Smooth muscle cell (in vitro differentiated cells): ENCODE measurements at regions not wholly inside any gene's neighbourhood (a gene's known extent, or its start where the extent isn't known, plus 50 kb on each side); places are given as distances from the start of the nearest gene placed in this dataset.

ENCODE experiments used
- DNase-seq: peaks from one replicate; lab custom pipeline; 2025; ENCODE audit not compliant: unreplicated experiment; lab: John Stamatoyannopoulos, UW
- H2AFZ ChIP-seq: fragments of 200-600 bp; sonication (generic); 2 replicates; pipeline ENCODE4 v1.6.0; 2016; ENCODE audit warnings: antibody characterized with exemption, low read depth, mild to moderate bottlenecking
- H3F3A ChIP-seq: fragments of 200-600 bp; sonication (generic); 2 replicates; pipeline ENCODE4 v1.6.0; 2017; ENCODE audit warnings: antibody characterized with exemption, low read depth
- H3K27ac ChIP-seq: fragments of 200-600 bp; sonication (generic); 2 replicates; pipeline ENCODE4 v1.5.1; 2016; ENCODE audit warnings: low read depth, mild to moderate bottlenecking
- H3K27me3 ChIP-seq: fragments of 200-600 bp; sonication (generic); 2 replicates; pipeline ENCODE4 v1.6.1; 2016; ENCODE audit warnings: low read depth, mild to moderate bottlenecking
- H3K36me3 ChIP-seq: fragments of 200-600 bp; sonication (generic); 2 replicates; pipeline ENCODE4 v1.5.1; 2016; ENCODE audit warnings: low read depth
- H3K4me1 ChIP-seq: fragments of 200-600 bp; sonication (generic); 2 replicates; pipeline ENCODE4 v1.5.1; 2016; ENCODE audit warnings: low read depth
- H3K4me2 ChIP-seq: fragments of 200-600 bp; sonication (generic); 2 replicates; pipeline ENCODE4 v1.6.0; 2016; ENCODE audit warnings: mild to moderate bottlenecking
- H3K4me3 ChIP-seq: fragments of 200-600 bp; sonication (generic); 2 replicates; pipeline ENCODE4 v1.5.1; 2016; ENCODE audit warnings: mild to moderate bottlenecking
- H3K79me2 ChIP-seq: fragments of 200-600 bp; sonication (generic); 2 replicates; pipeline ENCODE4 v1.6.0; 2016; ENCODE audit warnings: low read depth, mild to moderate bottlenecking
- H3K9ac ChIP-seq: fragments of 200-600 bp; sonication (generic); 2 replicates; pipeline ENCODE4 v1.6.0; 2016; ENCODE audit warnings: low read depth
- H3K9me3 ChIP-seq: fragments of 200-600 bp; sonication (generic); replicated peaks from 2 replicates; pipeline ENCODE4 v1.5.1; 2016; ENCODE audit warnings: low read depth
- H4K20me1 ChIP-seq: fragments of 200-600 bp; sonication (generic); 2 replicates; pipeline ENCODE4 v1.6.0; 2016; ENCODE audit warnings: low read depth
- WGBS: methylation state at CpG from one replicate; pipeline ENCODE4 v1.1.7; 2016; ENCODE audit warnings: low lambda C conversion rate; 5-methylcytosine and 5-hydroxymethylcytosine counted together
- TF ChIP-seq, protein P1 (sequence below): fragments of 200-600 bp; sonication (generic); IDR thresholded peaks from 2 replicates; pipeline ENCODE4 v1.5.1; 2017; ENCODE audit warnings: borderline replicate concordance, mild to moderate bottlenecking, antibody characterized with exemption; ENCODE audit not compliant: insufficient read depth, poor library complexity, severe bottlenecking

DNA sequence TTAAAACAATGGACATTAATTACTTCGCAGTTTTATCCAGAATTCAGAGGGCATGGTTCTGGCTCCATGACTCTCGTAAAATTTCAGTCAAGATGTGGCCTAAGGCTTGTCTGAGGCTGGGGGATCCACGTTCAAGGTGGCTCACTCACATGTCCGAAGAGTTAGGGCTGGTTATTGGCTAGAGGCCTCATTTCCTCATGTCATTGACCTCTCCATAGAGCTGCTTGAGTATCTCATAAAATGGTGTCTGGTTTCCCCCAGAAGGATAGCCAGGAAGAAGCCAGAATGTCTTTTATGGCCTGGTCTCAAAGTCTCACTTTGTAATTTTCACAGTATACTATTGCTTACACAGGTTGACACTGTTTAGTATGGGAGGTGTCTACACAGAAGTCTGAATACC is 67.3 kb upstream of the DCBLD2 start:
- no peaks in the 10 kb centered on the region for H3K4me1 ChIP-seq
- no peak for DNase-seq
- H3F3A ChIP-seq = no peaks in the 10 kb centered on the region
- no peaks in the 10 kb centered on the region for H3K27me3 ChIP-seq
- H4K20me1 ChIP-seq = no peaks in the 10 kb centered on the region
- H3K36me3 ChIP-seq = no peaks in the 10 kb centered on the region
- WGBS = 70% methylated on average over 4 of the region's 4 CpGs
- no peaks in the 10 kb centered on the region for H3K9me3 ChIP-seq
- H3K4me3 ChIP-seq = no peak overlapping the region
- no peak overlapping the region for H3K27ac ChIP-seq
- H3K79me2 ChIP-seq = no peaks in the 10 kb centered on the region
- no peak overlapping the region for H3K9ac ChIP-seq
- no peak overlapping the region for H2AFZ ChIP-seq
- TF ChIP-seq, protein P1, sequence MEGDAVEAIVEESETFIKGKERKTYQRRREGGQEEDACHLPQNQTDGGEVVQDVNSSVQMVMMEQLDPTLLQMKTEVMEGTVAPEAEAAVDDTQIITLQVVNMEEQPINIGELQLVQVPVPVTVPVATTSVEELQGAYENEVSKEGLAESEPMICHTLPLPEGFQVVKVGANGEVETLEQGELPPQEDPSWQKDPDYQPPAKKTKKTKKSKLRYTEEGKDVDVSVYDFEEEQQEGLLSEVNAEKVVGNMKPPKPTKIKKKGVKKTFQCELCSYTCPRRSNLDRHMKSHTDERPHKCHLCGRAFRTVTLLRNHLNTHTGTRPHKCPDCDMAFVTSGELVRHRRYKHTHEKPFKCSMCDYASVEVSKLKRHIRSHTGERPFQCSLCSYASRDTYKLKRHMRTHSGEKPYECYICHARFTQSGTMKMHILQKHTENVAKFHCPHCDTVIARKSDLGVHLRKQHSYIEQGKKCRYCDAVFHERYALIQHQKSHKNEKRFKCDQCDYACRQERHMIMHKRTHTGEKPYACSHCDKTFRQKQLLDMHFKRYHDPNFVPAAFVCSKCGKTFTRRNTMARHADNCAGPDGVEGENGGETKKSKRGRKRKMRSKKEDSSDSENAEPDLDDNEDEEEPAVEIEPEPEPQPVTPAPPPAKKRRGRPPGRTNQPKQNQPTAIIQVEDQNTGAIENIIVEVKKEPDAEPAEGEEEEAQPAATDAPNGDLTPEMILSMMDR = no peak
- H3K4me2 ChIP-seq = no peak overlapping the region

DNA sequence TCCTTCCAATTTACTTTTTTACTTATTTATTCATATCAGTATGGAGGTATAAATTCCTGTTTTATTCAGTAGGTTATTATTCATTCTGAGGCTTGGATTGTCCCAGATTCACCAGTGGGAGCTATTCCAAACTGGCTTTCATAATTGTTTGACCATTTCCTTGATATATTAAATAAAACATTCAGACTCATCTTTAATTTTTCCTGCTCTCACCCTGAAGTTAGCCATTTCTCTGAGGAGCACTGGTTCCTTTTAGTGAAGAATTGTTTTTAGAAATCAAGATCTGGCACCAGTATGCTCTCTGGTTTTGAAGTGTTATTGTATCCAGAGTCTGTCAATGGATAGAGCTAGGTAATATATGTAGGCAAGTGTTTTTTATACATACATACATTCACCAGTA is 66.9 kb upstream of the DCBLD2 start:
- H4K20me1 ChIP-seq = no peaks in the 10 kb centered on the region
- H3K4me2 ChIP-seq = no peak overlapping the region
- no peak for DNase-seq
- H3F3A ChIP-seq = peaks cover 2% of the 10 kb centered on the region
- peaks cover 2% of the 10 kb centered on the region for H3K4me1 ChIP-seq
- H3K4me3 ChIP-seq = no peak overlapping the region
- H2AFZ ChIP-seq = no peak overlapping the region
- TF ChIP-seq, protein P1 = no peak
- H3K9me3 ChIP-seq = no peaks in the 10 kb centered on the region
- H3K27me3 ChIP-seq = no peaks in the 10 kb centered on the region
- H3K79me2 ChIP-seq = no peaks in the 10 kb centered on the region
- no peak overlapping the region for H3K9ac ChIP-seq
- H3K27ac ChIP-seq = no peak overlapping the region
- no peaks in the 10 kb centered on the region for H3K36me3 ChIP-seq

DNA sequence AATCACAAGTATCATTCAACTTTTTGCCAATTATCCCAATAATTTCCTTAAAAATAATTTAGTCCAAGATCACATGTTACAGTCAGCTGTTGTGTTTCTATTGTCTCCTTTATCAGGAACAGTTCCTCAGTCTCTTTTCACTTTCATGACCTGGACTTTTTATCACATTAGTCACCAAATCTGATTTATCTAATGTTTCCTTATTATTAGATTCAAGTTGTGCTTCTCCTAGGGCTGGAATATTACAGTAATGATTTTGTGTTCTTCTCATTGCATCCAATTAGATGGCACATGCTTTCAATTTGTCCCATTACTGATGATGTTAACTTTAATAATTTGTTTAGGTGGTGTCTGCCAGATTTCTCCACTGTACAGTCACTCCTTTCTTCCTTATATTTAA is 66.3 kb upstream of the DCBLD2 start:
- peaks cover 5% of the 10 kb centered on the region for H3F3A ChIP-seq
- H3K79me2 ChIP-seq = no peaks in the 10 kb centered on the region
- H3K9me3 ChIP-seq = no peaks in the 10 kb centered on the region
- no peak overlapping the region for H2AFZ ChIP-seq
- no peak overlapping the region for H3K27ac ChIP-seq
- TF ChIP-seq, protein P1 = no peak
- no peak overlapping the region for H3K4me3 ChIP-seq
- H3K36me3 ChIP-seq = no peaks in the 10 kb centered on the region
- DNase-seq = no peak
- H3K9ac ChIP-seq = no peak overlapping the region
- peaks cover 7% of the 10 kb centered on the region for H3K4me1 ChIP-seq
- H3K27me3 ChIP-seq = no peaks in the 10 kb centered on the region
- H3K4me2 ChIP-seq = no peak overlapping the region
- H4K20me1 ChIP-seq = no peaks in the 10 kb centered on the region

DNA sequence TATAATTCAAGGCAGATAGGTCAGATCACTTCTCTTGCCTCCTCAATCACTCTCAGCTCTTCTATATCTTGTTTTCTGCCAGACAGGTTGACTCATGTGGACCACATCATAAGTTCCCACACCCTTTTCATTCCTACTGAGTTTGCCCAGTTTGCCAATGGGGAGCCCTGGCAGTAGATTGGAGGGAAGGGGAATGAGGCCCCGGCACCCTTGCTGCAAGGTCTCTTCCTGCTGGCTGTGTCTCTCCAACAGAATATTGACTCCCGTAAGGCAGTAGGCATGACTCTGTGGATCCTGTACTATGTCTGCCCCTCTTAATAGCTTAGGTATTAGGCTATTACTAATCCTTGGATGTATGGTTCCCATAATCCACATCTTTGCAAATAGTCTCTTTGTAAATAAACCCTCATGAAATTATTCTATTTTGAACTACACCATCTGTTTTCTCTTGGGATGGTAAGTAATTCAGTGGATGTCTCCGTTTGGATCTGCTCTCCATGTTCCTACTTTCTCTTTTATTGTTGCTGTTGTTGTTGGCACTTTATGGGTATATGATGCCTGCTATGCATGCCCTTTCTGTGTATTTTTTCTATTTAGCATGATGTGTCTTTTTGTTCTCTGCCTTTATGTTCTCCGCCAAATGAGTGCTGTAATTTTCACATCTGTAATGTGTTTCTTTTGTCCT is 65.5 kb upstream of the DCBLD2 start:
- Histone ChIP-seq H3K79me2 (no peaks in the 10 kb centered on the region), H2AFZ (no peak overlapping the region), H3K9ac (no peak overlapping the region), H3F3A (peaks cover 5% of the 10 kb centered on the region), H3K4me2 (no peak overlapping the region), H3K27me3 (no peaks in the 10 kb centered on the region), H3K4me1 (peaks cover 8% of the 10 kb centered on the region), H3K9me3 (no peaks in the 10 kb centered on the region), H3K4me3 (no peak overlapping the region), H3K27ac (no peak overlapping the region), H3K36me3 (no peaks in the 10 kb centered on the region), H4K20me1 (no peaks in the 10 kb centered on the region)
- no peak for DNase-seq
- 85% methylated on average over 4 of the region's 4 CpGs for WGBS
- TF ChIP-seq, protein P1 = no peak
